ENCODE measurements at regions not wholly inside any gene's neighbourhood (a gene's known extent, or its start where the extent isn't known, plus 50 kb on each side); places are given as distances from the start of the nearest gene placed in this dataset.
"Not testable (repeated sequence)": the region's sequence is repeated elsewhere in the genome, so short reads cannot be mapped to it uniquely, and the experiment has no call there.

DNA sequence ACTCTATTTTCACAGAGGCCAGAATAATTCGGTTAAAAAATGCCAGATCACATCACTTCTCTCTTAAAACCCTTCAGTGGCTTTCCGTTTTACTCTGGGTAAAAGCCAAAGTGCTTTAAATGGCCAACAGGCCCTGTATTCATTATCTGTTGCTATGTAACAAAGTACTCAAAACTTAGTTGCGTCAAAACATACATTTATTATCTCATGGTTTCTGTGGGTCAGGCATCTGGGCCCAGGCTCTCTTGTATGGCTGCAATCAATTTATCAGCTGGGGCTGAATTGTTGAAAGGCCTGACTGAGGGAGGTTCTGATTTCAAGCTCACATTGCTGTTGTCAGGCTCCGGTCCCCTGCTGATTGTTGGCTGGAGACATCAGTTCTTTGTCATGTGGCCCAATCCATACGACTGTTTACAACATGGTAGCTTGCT lies 72.7 kb upstream of the H2AZ1 start:
- DNase-seq: no peak

DNA sequence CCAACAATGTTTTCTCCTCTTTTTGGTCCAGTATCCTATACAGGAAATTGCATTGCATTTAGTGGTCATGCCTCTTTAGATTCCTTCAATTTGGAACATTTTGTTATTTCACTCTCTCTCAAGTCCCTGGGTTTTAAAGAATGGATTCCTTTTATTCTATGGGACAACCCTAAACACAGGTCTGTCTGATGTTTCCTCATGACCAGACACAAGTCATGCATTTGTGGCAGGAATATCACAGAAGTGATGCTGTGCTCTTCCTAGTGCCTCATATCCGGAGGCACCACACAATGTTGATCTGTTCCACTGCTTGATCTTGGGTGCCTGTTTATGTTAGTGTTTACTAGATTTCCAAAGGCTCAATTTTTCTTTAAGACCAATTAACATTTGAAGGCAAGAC lies 69.7 kb upstream of the H2AZ1 start:
- DNase-seq: no peak

DNA sequence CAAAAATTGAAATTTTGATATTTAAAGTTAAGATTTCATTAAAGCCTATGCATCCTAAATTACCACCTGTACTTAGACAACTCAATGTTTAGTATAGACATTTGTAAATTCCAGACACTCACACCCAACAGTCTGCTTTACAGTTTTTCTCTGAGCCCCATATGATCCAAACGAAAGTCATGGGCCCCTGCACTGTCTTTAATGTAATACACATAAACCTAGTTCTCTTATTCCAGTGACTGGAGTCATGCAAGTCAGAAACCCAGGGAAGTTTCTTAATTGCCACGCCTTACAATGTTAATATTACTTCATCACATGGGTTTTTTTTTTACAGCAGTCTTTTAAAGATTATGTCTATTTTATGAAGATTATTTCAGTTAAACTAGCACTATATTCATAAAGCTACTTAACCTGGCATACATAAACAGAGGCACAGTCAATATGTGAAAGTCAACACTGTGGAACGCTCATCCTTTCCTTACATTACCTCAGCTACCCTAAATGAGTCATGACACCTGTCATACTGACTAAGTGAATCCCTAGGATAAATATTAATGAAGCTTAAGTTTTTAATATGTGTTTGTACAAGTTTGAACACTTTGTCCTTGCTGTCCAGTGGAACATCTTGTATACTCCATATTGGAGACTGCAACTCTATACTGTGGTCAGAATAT lies 67.7 kb upstream of the H2AZ1 start:
- no peak for DNase-seq

DNA sequence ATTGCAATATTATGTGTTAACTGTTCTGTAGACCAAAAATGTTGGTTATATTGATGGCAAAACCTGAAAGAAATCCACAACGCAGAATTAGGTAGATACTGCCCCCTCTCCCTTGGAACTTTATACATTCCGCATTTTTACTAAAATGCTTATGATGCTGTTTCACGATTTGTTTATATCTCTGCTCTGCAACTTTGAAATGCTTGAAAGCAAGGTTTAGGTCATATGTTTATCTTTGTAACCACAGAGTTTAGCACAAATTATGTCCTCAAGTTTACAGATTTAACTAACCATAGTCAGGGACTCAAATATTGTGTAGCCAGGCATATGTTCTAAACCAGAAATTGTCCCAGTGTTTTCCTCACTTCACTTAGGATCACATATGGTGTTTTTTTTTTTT lies 66.1 kb upstream of the H2AZ1 start:
- DNase-seq: no peak

DNA sequence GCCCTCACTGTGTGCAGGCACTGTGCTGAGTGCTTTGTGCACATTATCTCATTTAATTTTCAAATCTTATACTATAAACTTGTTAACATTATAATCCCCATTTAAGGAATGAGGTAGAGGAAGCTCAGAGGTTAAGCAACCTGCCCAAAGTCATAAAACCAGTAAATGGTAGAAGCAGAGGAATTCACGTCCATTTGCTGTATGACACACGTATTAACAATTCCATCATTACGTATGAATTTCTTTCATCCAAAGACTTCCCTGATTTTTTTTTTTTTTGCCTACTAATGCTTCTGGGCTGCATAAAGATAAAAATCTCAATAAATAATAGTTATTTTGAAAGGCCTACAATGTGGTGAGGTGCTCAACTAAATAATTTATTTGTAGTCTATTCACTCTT lies 64.5 kb upstream of the H2AZ1 start:
- no peak for DNase-seq

DNA sequence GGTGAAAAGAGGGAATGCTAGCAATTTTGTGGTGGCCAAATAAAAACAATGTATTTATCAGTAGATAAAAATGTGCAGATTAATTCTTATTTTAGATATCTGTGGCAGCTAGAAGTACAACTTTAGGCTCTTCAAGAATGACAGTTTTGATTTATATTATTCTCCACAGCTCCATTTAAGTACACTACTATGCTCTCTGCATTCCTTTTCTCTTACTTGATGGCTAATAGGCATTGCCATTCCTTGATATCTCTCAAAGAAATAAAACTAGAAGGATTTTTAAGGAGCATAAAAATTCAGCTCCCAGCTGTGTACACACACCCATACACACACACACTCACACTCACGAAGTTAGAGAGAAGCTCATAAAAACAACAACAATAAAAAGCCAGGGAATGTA lies 59.4 kb upstream of the H2AZ1 start:
- no peak for DNase-seq

DNA sequence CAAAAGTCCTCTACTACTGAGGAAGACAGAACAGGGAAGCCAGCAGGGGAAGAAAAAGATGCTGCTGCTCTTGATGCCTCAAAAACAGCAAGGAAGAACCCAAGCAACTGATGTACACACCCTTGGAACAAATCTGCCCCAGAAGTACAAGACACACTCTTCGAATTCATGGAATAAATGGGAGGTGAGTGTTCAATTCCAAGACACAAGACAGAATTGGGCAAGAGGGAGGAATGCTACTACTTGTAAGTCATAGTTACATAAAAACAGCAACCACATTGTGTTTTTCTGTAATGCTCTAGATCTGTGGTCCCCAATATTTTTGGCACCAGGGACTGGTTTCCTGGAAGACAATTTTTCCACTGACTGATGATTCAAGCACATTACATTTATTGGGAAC lies 58.0 kb upstream of the H2AZ1 start:
- DNase-seq: no peak

DNA sequence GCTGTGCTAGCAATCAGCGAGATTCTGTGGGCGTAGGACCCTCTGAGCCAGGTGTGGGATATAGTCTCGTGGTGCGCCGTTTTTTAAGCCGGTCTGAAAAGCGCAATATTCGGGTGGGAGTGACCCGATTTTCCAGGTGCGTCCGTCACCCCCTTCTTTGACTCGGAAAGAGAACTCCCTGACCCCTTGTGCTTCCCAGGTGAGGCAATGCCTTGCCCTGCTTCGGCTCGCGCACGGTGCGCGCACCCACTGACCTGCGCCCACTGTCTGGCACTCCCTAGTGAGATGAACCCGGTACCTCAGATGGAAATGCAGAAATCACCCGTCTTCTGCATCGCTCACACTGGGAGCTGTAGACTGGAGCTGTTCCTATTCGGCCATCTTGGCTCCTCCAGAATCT lies 56.1 kb upstream of the H2AZ1 start:
- not testable (repeated sequence) for DNase-seq
